Inflammatory macrophage treated with lipopolysaccharide for 1 hour (primary cell): ENCODE measurements at regions not wholly inside any gene's neighbourhood (a gene's known extent, or its start where the extent isn't known, plus 50 kb on each side); places are given as distances from the start of the nearest gene placed in this dataset.

ENCODE experiments used
- DNase-seq, 2 donors: peaks; one replicate each; pipeline ENCODE4 v3.0.0-alpha.2; 2020 to 2022

- no peak for DNase-seq
Observed at GRCh38 chr1:50292276-50292675, 131.0 kb downstream of the DMRTA2 start.

GRCh38 chr1:50289495-50289894 lies 133.7 kb downstream of the DMRTA2 start:
- DNase-seq: no peak

GRCh38 chr1:50285994-50286393 lies 137.2 kb downstream of the DMRTA2 start:
- DNase-seq: no peak

GRCh38 chr1:50279622-50280330 lies 143.5 kb downstream of the DMRTA2 start:
- DNase-seq: no peak

GRCh38 chr1:50278961-50279360 lies 144.3 kb downstream of the DMRTA2 start:
- no peak for DNase-seq

GRCh38 chr1:50278410-50278809 lies 144.8 kb downstream of the DMRTA2 start:
- DNase-seq: no peak

- no peak for DNase-seq
Observed at GRCh38 chr1:50275566-50275965, 147.7 kb downstream of the DMRTA2 start.

- no peak for DNase-seq
Observed at GRCh38 chr1:50272912-50273311, 150.3 kb downstream of the DMRTA2 start.

DNA sequence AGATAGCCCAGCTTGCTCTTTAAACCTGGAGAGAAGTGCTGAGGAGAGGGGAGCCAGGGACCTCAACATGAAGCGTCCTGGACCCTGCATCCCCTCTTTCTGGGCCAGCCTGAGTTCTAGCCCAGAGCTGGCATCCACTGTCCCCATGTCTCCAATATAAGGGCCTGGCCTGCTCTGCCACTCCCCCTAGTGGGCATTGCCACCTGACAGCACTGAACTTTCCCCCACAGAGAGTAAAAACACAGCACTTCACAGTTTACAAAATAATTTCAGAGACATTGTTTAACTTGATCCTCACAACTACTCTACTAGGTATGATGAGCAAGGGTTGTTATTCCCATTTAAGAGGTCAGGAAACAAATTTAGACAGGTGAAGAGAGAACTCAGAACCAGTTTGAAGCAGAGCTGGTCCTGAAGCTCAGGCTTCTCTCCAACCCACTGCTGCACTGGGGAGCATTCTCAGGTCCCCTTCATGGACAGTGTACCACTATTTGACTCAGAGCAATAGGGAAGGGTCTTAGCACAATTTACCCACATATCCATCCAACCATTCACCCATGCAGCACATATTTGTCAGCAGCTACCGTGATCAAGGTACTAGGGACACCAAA lies 151.2 kb downstream of the DMRTA2 start:
- peak; percentile 14 to 65 for DNase-seq

DNA sequence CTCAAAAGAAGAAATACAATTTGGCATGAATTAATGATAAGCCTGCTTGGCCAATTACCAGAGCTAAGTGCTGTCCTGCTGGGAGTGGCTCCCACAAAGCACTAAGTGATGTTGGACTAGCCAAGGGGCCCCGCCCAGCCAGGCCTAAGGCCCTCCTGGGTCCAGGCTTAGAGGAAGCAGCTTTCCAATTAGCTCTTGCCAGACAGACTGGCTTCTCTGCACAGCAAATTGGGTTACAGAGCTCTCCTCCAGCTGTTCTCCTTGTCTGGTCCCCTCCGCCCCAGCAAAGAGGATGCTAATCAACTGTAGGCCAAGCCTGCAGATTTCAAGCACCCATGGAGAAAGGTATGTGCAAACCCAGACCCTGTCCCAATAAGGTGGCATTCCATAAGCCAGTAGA lies 151.9 kb downstream of the DMRTA2 start:
- no peak for DNase-seq

DNA sequence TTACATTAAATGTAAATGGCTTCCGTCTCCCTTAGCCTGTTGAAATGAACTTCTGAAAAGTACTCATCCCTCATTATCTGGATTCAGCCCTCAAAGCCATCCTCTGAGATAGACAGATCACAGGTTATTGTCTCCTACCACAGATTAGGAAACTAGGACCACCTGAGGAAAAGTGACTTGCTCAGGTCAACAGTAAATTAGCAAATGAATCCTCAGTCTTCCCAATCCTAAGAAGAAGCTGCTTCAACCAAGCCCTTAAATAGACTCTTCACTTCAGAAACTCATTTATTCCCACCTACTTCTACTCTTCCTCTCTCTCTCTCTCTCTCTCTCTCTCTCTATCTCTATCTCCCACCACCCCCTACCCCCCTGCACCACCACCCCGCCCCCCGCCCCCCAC lies 152.3 kb downstream of the DMRTA2 start:
- DNase-seq: no peak

GRCh38 chr1:50268049-50268448 lies 155.2 kb downstream of the DMRTA2 start:
- DNase-seq: peak in 1 of 2 donors; percentile 7

- peak; percentile 39 to 42 for DNase-seq
Observed at GRCh38 chr1:50266509-50266908, 156.7 kb downstream of the DMRTA2 start.

GRCh38 chr1:50265790-50266314 lies 157.1 kb downstream of the ELAVL4 start:
- peak; percentile 45 to 67 for DNase-seq

DNA sequence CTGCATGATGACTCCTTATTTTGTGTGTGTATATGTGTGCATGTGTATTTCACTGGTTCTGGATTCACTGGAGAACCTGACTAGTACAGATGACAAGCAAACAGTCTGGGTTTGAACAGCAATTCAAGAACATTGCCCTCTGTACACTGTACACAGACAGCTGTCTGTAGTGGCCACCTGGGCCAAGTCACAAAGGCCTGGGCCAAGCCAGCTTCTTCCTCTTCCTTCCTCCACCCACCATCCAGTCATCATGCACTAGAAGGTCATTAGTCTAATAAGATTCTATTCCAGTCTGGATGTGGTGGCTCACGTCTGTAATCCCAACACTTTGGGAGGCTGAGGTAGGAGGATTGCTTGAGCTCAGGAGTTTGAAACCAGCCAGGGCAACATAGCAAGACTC lies 155.9 kb downstream of the ELAVL4 start:
- no peak for DNase-seq

DNA sequence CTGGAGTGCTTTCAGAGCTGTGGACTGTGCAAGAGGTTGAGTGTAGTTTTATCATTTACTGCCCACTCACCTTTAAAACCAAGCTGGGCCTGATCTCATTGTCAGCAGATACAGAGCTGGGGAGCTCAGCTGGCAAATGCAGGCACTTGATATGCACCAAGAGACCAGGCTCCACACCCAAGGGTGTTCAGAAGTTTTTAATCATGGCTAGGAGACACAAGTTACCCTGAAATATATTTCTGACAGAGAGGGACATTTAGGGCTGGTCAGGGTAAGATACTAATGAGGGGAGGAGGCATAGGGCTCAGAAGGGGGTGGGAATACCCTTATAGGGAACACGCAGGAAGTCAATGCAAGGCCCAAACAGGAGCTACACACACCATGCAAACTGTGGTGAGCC lies 153.7 kb downstream of the ELAVL4 start:
- DNase-seq: no peak

GRCh38 chr1:50261951-50262350 lies 153.2 kb downstream of the ELAVL4 start:
- DNase-seq: no peak

DNA sequence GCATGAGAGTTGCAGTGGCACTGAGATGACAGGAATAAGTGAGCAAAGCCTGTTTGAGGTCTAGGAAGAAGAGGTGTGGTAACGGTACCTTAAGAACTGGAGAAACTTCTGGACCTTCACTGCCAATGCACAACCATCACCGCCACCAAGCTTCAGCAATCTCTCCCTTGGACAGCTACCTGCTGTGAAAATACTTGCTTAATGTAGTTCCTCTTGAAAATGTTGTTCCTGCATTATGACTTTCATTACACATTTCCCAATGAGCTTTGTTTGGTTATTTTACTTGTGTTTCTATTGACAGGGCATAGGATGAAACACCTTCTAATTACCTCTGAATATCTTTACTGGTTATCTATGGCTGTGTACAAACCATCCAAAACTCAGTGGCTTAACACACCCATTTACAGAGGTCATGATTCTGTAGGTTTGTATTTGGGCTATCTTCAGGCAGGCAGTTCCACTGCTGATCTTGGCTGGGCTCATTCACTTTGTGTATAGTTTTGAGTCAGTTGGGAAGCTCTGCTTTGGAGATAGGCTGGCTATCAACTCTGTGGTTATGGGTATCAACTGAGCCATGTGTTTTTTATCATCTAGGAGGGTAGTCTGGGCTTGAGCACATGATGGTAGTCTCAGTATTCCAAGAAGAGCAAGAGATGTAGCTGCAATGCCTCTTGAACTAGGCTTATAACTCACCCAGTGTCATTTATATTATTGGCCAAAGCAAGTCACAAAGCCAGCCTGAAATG lies 149.4 kb downstream of the ELAVL4 start:
- DNase-seq: no peak

DNA sequence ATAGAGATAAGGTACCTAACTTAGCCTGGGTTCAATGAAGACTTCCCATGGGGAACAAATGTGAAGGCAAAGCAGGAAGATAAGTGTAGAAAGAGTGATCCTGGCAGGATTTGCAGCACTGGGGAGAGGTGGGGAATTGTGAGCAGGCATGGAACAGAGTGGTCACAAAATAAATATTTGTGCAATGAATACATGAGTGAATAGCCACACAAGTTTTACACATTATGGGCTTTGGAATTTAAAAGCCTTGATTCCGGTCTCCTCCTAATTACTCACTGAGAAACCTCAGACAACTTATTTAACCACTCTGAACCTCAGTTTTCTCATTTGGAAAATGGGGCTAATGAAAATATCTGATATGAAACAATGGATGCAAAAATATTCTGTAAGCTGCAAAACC lies 148.3 kb downstream of the ELAVL4 start:
- no peak for DNase-seq
